Skin epidermis (tissue), 12 donors: ENCODE measurements at regions not wholly inside any gene's neighbourhood (a gene's known extent, or its start where the extent isn't known, plus 50 kb on each side); places are given as distances from the start of the nearest gene placed in this dataset.
"Not testable (repeated sequence)": the region's sequence is repeated elsewhere in the genome, so short reads cannot be mapped to it uniquely, and the experiment has no call there.

Experiments used
- H3K27ac ChIP-seq, 21 experiments: fragments of 200-600 bp; sonication (generic) in 11 of 21; one replicate each; pipeline ENCODE4 v1.5.0; 2020; ENCODE audit warnings: mild to moderate bottlenecking in 3 of 21, inconsistent platforms in 2 of 21, moderate library complexity in 2 of 21
- H3K4me3 ChIP-seq, 7 experiments: fragments of 200-600 bp; sonication (generic) in 2 of 7; one replicate each; pipeline ENCODE4 v1.5.0; 2020; ENCODE audit warnings: inconsistent platforms in 2 of 7, mild to moderate bottlenecking in 2 of 7, moderate library complexity in 1 of 7

GRCh38 chr13:44730099-44730498 is 154.0 kb upstream of the TSC22D1 start:
- no peak overlapping the region for H3K4me3 ChIP-seq
- no peak overlapping the region for H3K27ac ChIP-seq

GRCh38 chr13:44727591-44727990 is 151.5 kb upstream of the TSC22D1 start:
- not testable (repeated sequence) for H3K4me3 ChIP-seq, H3K27ac ChIP-seq

GRCh38 chr13:44726778-44727177 is 150.6 kb upstream of the TSC22D1 start:
- H3K27ac ChIP-seq: peak overlapping the region in 4 of 21 experiments; percentile 6 to 62 (median 46)
- H3K4me3 ChIP-seq: no peak overlapping the region

- Histone ChIP-seq H3K4me3 (no peak overlapping the region), H3K27ac (peak overlapping the region in 4 of 21 experiments; percentile 6 to 62 (median 46))
These were observed 150.1 kb upstream of the TSC22D1 start for GRCh38 chr13:44726214-44726613.

GRCh38 chr13:44719857-44720671 is 143.9 kb upstream of the TSC22D1 start:
- H3K4me3 ChIP-seq: no peak overlapping the region
- H3K27ac ChIP-seq: peak overlapping the region in 2 of 21 experiments; percentile 27 to 28

- Histone ChIP-seq H3K4me3 (no peak overlapping the region), H3K27ac (no peak overlapping the region)
These were observed 142.3 kb upstream of the TSC22D1 start for GRCh38 chr13:44718467-44718866.

- Histone ChIP-seq H3K4me3 (no peak overlapping the region), H3K27ac (peak overlapping the region in 8 of 21 experiments; percentile 1 to 79 (median 58))
These were observed 139.4 kb upstream of the TSC22D1 start for GRCh38 chr13:44715287-44716230.

GRCh38 chr13:44713788-44714469 is 137.8 kb upstream of the TSC22D1 start:
- H3K4me3 ChIP-seq: no peak overlapping the region
- H3K27ac ChIP-seq: peak overlapping the region in 10 of 21 experiments; percentile 37 to 79 (median 58)

GRCh38 chr13:44711706-44712105 is 135.6 kb upstream of the TSC22D1 start:
- no peak overlapping the region for H3K4me3 ChIP-seq
- H3K27ac ChIP-seq: peak overlapping the region in 1 of 21 experiments; percentile 42

GRCh38 chr13:44710576-44710975 is 134.4 kb upstream of the TSC22D1 start:
- Histone ChIP-seq H3K4me3 (no peak overlapping the region), H3K27ac (peak overlapping the region in 1 of 21 experiments; percentile 28)

- not testable (repeated sequence) for H3K4me3 ChIP-seq
These were observed 128.7 kb upstream of the TSC22D1 start for GRCh38 chr13:44704811-44705210.

GRCh38 chr13:44703371-44703770 is 127.2 kb upstream of the TSC22D1 start:
- Histone ChIP-seq H3K27ac (no peak overlapping the region), H3K4me3 (no peak overlapping the region)

More at GRCh38 chr13:44704811-44705210, 128.7 kb upstream of the TSC22D1 start:
- not testable (repeated sequence) for H3K27ac ChIP-seq

GRCh38 chr13:44698066-44698465 is 121.9 kb upstream of the TSC22D1 start:
- Histone ChIP-seq H3K4me3 (no peak overlapping the region), H3K27ac (peak overlapping the region in 3 of 21 experiments; percentile 4 to 56 (median 53))

GRCh38 chr13:44697058-44697457 is 120.9 kb upstream of the TSC22D1 start:
- H3K27ac ChIP-seq: no peak overlapping the region
- no peak overlapping the region for H3K4me3 ChIP-seq

- H3K4me3 ChIP-seq: no peak overlapping the region
- no peak overlapping the region for H3K27ac ChIP-seq
These were observed 119.4 kb upstream of the TSC22D1 start for GRCh38 chr13:44695520-44695919.

- no peak overlapping the region for H3K4me3 ChIP-seq
- no peak overlapping the region for H3K27ac ChIP-seq
These were observed 118.7 kb upstream of the TSC22D1 start for GRCh38 chr13:44694842-44695241.

GRCh38 chr13:44694291-44694690 is 118.2 kb upstream of the TSC22D1 start:
- H3K27ac ChIP-seq: no peak overlapping the region
- no peak overlapping the region for H3K4me3 ChIP-seq

GRCh38 chr13:44693156-44693764 is 117.1 kb upstream of the TSC22D1 start:
- Histone ChIP-seq H3K4me3 (no peak overlapping the region), H3K27ac (no peak overlapping the region)

GRCh38 chr13:44692173-44692713 is 116.1 kb upstream of the TSC22D1 start:
- Histone ChIP-seq H3K4me3 (no peak overlapping the region), H3K27ac (no peak overlapping the region)
